IMR-90 (cell line): ENCODE measurements at regions not wholly inside any gene's neighbourhood (a gene's known extent, or its start where the extent isn't known, plus 50 kb on each side); places are given as distances from the start of the nearest gene placed in this dataset.

Source experiments
- ATAC-seq: fragments of 200-7000 bp; cut with Tn5 transposase; 2 replicates; pipeline ENCODE4 v1.9.1; 2020; ENCODE audit warnings: low read depth, mild to moderate bottlenecking, moderate library complexity
- BruUV-seq: library from RNA; stranded (reverse); fragments of 400-500 nt; replicated peaks from 2 replicates; lab custom pipeline; 2021; lab: Mats Ljungman, UMichigan
- CTCF ChIA-PET: fragments of 300-600 bp; formaldehyde crosslinking; extraction: SDS; loops from one replicate; lab custom pipeline; 2021; ENCODE audit warnings: antibody characterized with exemption; lab: Yijun Ruan, JAX
- POLR2A ChIA-PET: fragments of 300-600 bp; sonication (Branson Sonifier 250); formaldehyde crosslinking; loops from one replicate; lab custom pipeline; 2022; ENCODE audit warnings: antibody characterized with exemption; ENCODE audit not compliant: unreplicated experiment; lab: Charles Lee
- DNase-seq: peaks from one replicate; pipeline ENCODE4 v3.0.0; 2013
- H2AFZ ChIP-seq: replicated peaks from 2 replicates; pipeline ENCODE3; 2013; ENCODE audit warnings: low read length, mild to moderate bottlenecking; ENCODE audit not compliant: poor library complexity
- H2AK5ac ChIP-seq: 2 replicates; pipeline ENCODE4 v1.6.1; 2013; ENCODE audit warnings: low read depth, low read length, inconsistent platforms
- H2AK9ac ChIP-seq: replicated peaks from 2 replicates; pipeline ENCODE3; 2013; ENCODE audit warnings: mild to moderate bottlenecking, low read depth, low read length, moderate library complexity; ENCODE audit not compliant: poor library complexity
- H2BK120ac ChIP-seq: 2 replicates; pipeline ENCODE4 v1.6.1; 2013; ENCODE audit warnings: low read depth, low read length, inconsistent platforms
- H2BK15ac ChIP-seq: 3 replicates; pipeline ENCODE4 v1.6.1; 2013; ENCODE audit warnings: low read depth, low read length, inconsistent platforms
- H2BK20ac ChIP-seq: 2 replicates; pipeline ENCODE4 v1.6.1; 2013; ENCODE audit warnings: low read depth, mild to moderate bottlenecking, inconsistent platforms, low read length, moderate library complexity
- H2BK5ac ChIP-seq: 2 replicates; pipeline ENCODE4 v1.6.1; 2013; ENCODE audit warnings: mild to moderate bottlenecking, low read depth, low read length, inconsistent platforms; ENCODE audit not compliant: poor library complexity, severe bottlenecking
- H3K14ac ChIP-seq: replicated peaks from 2 replicates; pipeline ENCODE4 v1.6.1; 2013; ENCODE audit warnings: low read depth, low read length, inconsistent platforms
- H3K18ac ChIP-seq: 2 replicates; pipeline ENCODE4 v1.6.1; 2013; ENCODE audit warnings: low read depth, low read length, control low read depth
- H3K23ac ChIP-seq: 2 replicates; pipeline ENCODE4 v1.6.1; 2013; ENCODE audit warnings: low read depth, low read length, inconsistent platforms
- H3K27ac ChIP-seq: 2 replicates; pipeline ENCODE4 v1.5.1; 2013; ENCODE audit warnings: mild to moderate bottlenecking, control low read depth, low read length; ENCODE audit not compliant: insufficient read depth
- H3K27me3 ChIP-seq: 2 replicates; pipeline ENCODE4 v1.6.1; 2013; ENCODE audit warnings: low read length; ENCODE audit not compliant: control insufficient read depth, insufficient read depth
- H3K36me3 ChIP-seq: 2 replicates; pipeline ENCODE4 v1.6.1; 2013; ENCODE audit warnings: low read length, mixed read lengths; ENCODE audit not compliant: control insufficient read depth, insufficient read depth
- H3K4ac ChIP-seq: 2 replicates; pipeline ENCODE4 v1.6.1; 2013; ENCODE audit warnings: low read depth, low read length, inconsistent platforms
- H3K4me1 ChIP-seq: 2 replicates; pipeline ENCODE4 v1.6.1; 2013; ENCODE audit warnings: low read length, mixed read lengths; ENCODE audit not compliant: control insufficient read depth, insufficient read depth
- H3K4me2 ChIP-seq: 2 replicates; pipeline ENCODE4 v1.6.1; 2013; ENCODE audit warnings: low read depth, mild to moderate bottlenecking, control low read depth, low read length, moderate library complexity
- H3K4me3 ChIP-seq: 2 replicates; pipeline ENCODE4 v1.5.1; 2013; ENCODE audit warnings: low read depth, mild to moderate bottlenecking, control low read depth, low read length, moderate library complexity; ENCODE audit not compliant: insufficient read depth
- H3K56ac ChIP-seq: 2 replicates; pipeline ENCODE4 v1.6.1; 2013; ENCODE audit warnings: low read length, inconsistent platforms; ENCODE audit not compliant: insufficient read depth; ENCODE audit errors: extremely low read depth
- H3K79me1 ChIP-seq, 2 experiments: 2 replicates each; pipeline ENCODE4 v1.6.1; 2013; ENCODE audit warnings: low read length in 2 of 2, inconsistent platforms in 1 of 2, low read depth in 1 of 2
- H3K9ac ChIP-seq: 2 replicates; pipeline ENCODE4 v1.6.1; 2013; ENCODE audit warnings: low read depth, low read length, control low read depth
- H3K9me1 ChIP-seq: 2 replicates; pipeline ENCODE4 v1.6.1; 2013; ENCODE audit warnings: low read length, inconsistent platforms; ENCODE audit not compliant: insufficient read depth
- H3K9me3 ChIP-seq: 2 replicates; pipeline ENCODE4 v1.6.1; 2013; ENCODE audit warnings: low read length; ENCODE audit not compliant: control insufficient read depth, insufficient read depth
- H4K20me1 ChIP-seq: 2 replicates; pipeline ENCODE4 v1.6.1; 2013; ENCODE audit warnings: low read length, inconsistent platforms; ENCODE audit not compliant: insufficient read depth
- H4K5ac ChIP-seq: 2 replicates; pipeline ENCODE4 v1.6.1; 2013; ENCODE audit warnings: mild to moderate bottlenecking, low read depth, low read length, control low read depth
- H4K8ac ChIP-seq, 2 experiments: 2 replicates each; pipeline ENCODE4 v1.6.1; 2013; ENCODE audit warnings: low read depth in 2 of 2, low read length in 2 of 2, control low read depth in 1 of 2, inconsistent platforms in 1 of 2
- H4K91ac ChIP-seq: 2 replicates; pipeline ENCODE4 v1.6.1; 2013; ENCODE audit warnings: low read depth, low read length, inconsistent platforms; ENCODE audit not compliant: insufficient read depth
- BHLHE40 ChIP-seq: fragments of 150-350 bp; IDR thresholded peaks from 2 replicates; pipeline ENCODE4 v1.6.1; 2016; ENCODE audit warnings: mild to moderate bottlenecking, low read depth, low read length
- FOS ChIP-seq: fragments of 150-350 bp; IDR thresholded peaks from 2 replicates; pipeline ENCODE4 v1.6.1; 2016; ENCODE audit warnings: low read depth, low read length
- MXI1 ChIP-seq: IDR thresholded peaks from 2 replicates; pipeline ENCODE4 v1.6.1; 2012; ENCODE audit warnings: low read depth, mild to moderate bottlenecking, low read length, moderate library complexity, borderline replicate concordance
- NFE2L2 ChIP-seq: fragments of 150-350 bp; IDR thresholded peaks from 2 replicates; pipeline ENCODE4 v1.6.1; 2016; ENCODE audit warnings: low read depth, mild to moderate bottlenecking, low read length
- RCOR1 ChIP-seq: IDR thresholded peaks from 2 replicates; pipeline ENCODE4 v1.6.1; 2012; ENCODE audit warnings: mild to moderate bottlenecking, low read length, improper control_type of control experiment; ENCODE audit not compliant: insufficient replicate concordance
- WGBS, 2 experiments: methylation state at CpG; one replicate each; pipeline versions ENCODE4 v1.1.5 to v1.1.7; 2013; ENCODE audit warnings: missing lambda C conversion rate in 2 of 2; ENCODE audit not compliant: insufficient read length in 1 of 2; ENCODE audit errors: extremely low coverage in 2 of 2; 5-methylcytosine and 5-hydroxymethylcytosine counted together
- dilution Hi-C: fragments of 300-500 bp; cut with HindIII; formaldehyde crosslinking; loops from one replicate; pipeline ENCODE4 v1.14.3; 2018; ENCODE audit warnings: low sequenced_read_pairs; ENCODE audit not compliant: unreplicated experiment
- in situ Hi-C: fragments of 300-500 bp; cut with MboI; formaldehyde crosslinking; loops from 3 replicates; pipeline ENCODE4 v1.14.3; 2019; ENCODE audit warnings: low sequenced_read_pairs, inconsistent platforms, mixed read lengths
- intact Hi-C: fragments of 100-400 bp; cut with micrococcal nuclease; formaldehyde crosslinking; loops from 2 replicates; pipeline ENCODE4 v1.10.0; 2022

GRCh38 chr20:22321191-22321590 is 263.2 kb downstream of the FOXA2 start:
- Histone ChIP-seq H4K20me1 (no peaks in the 10 kb centered on the region), H3K18ac (no peak overlapping the region), H2BK5ac (no peak overlapping the region), H2AK9ac (no peak overlapping the region), H4K8ac (no peak overlapping the region), H3K27ac (no peak overlapping the region), H3K36me3 (no peaks in the 10 kb centered on the region), H3K9me1 (no peaks in the 10 kb centered on the region), H3K14ac (no peak overlapping the region), H2AFZ (no peak overlapping the region), H4K91ac (no peak overlapping the region), H2BK120ac (no peak overlapping the region), H2AK5ac (no peak overlapping the region), H3K4me3 (no peak overlapping the region), H4K5ac (no peak overlapping the region), H3K56ac (no peak overlapping the region), H2BK15ac (no peak overlapping the region), H3K9ac (no peak overlapping the region), H3K27me3 (no peaks in the 10 kb centered on the region), H3K79me1 (no peaks in the 10 kb centered on the region), H3K4me1 (no peaks in the 10 kb centered on the region), H3K4ac (no peak overlapping the region), H3K23ac (no peak overlapping the region), H3K4me2 (no peak overlapping the region), H2BK20ac (no peak overlapping the region), H3K9me3 (no peaks in the 10 kb centered on the region)
- intact Hi-C loops (no loop called here), in situ Hi-C loops (loop anchor here (25.0 kb wide), 1 partner anchor 609 kb away; the partner anchor contains the start of gene PAX1), dilution Hi-C loops (no loop called here)
- ChIA-PET POLR2A (no interaction called here), CTCF (no interaction called here)
- WGBS, 2 experiments, result no CpG with 5 or more reads among the region's 1 CpG
- DNase-seq, result no peak
- no peak for TF ChIP-seq MXI1
- no peak for TF ChIP-seq NFE2L2
- TF ChIP-seq FOS, result no peak
- no peak for TF ChIP-seq BHLHE40
- TF ChIP-seq RCOR1, result no peak
- BruUV-seq, result no TSS peak
- no peak for ATAC-seq
